H1 (cell line): ENCODE measurements at regions not wholly inside any gene's neighbourhood (a gene's known extent, or its start where the extent isn't known, plus 50 kb on each side); places are given as distances from the start of the nearest gene placed in this dataset.

Experiments used
- CTCF ChIA-PET: fragments of 300-600 bp; sonication (Branson Sonifier 250); formaldehyde crosslinking; loops from one replicate; lab custom pipeline; 2021; ENCODE audit not compliant: partially characterized antibody; lab: Charles Lee
- POLR2A ChIA-PET: fragments of 300-600 bp; sonication (Branson Sonifier 250); formaldehyde crosslinking; loops from one replicate; lab custom pipeline; 2021; ENCODE audit warnings: inconsistent platforms; ENCODE audit not compliant: partially characterized antibody; lab: Charles Lee
- DNase-seq, 2 experiments: peaks; one replicate each; pipeline versions ENCODE4 v3.0.0 to v3.0.0-alpha.2; 2010 to 2022; ENCODE audit warnings: low spot score in 2 of 2, low read depth in 1 of 2, mixed read lengths in 1 of 2
- FAIRE-seq: peaks from 2 replicates; lab custom pipeline; 2011; peaks lifted over from hg19 to GRCh38; lab: Jason Lieb, UNC
- H2AFZ ChIP-seq: 2 replicates; pipeline ENCODE4 v1.8.1; 2012; ENCODE audit warnings: low read length, inconsistent platforms
- H2AK5ac ChIP-seq: 2 replicates; pipeline ENCODE4 v1.6.1; 2013; ENCODE audit warnings: low read depth, low read length
- H2BK120ac ChIP-seq: replicated peaks from 2 replicates; pipeline ENCODE3; 2013; ENCODE audit warnings: low read depth, low read length, inconsistent platforms
- H2BK12ac ChIP-seq: 2 replicates; pipeline ENCODE4 v1.6.1; 2013; ENCODE audit warnings: low read depth, low read length
- H2BK15ac ChIP-seq: 2 replicates; pipeline ENCODE4 v1.6.1; 2013; ENCODE audit warnings: low read length
- H2BK20ac ChIP-seq: 2 replicates; pipeline ENCODE4 v1.6.1; 2013; ENCODE audit warnings: low read length
- H2BK5ac ChIP-seq: 2 replicates; pipeline ENCODE4 v1.6.1; 2013; ENCODE audit warnings: low read depth, low read length
- H3K14ac ChIP-seq: 2 replicates; pipeline ENCODE4 v1.6.1; 2013; ENCODE audit warnings: inconsistent platforms; ENCODE audit not compliant: insufficient read length
- H3K18ac ChIP-seq: 2 replicates; pipeline ENCODE4 v1.6.1; 2013; ENCODE audit warnings: low read length; ENCODE audit errors: extremely low read depth
- H3K23ac ChIP-seq: 2 replicates; pipeline ENCODE4 v1.6.1; 2013; ENCODE audit warnings: inconsistent platforms; ENCODE audit not compliant: insufficient read length
- H3K23me2 ChIP-seq: 2 replicates; pipeline ENCODE4 v1.6.1; 2013; ENCODE audit warnings: low read depth, low read length
- H3K27ac ChIP-seq: 2 replicates; pipeline ENCODE4 v1.6.1; 2011; ENCODE audit warnings: low read depth, low read length, inconsistent platforms
- H3K27me3 ChIP-seq, 4 experiments: replicated peaks in 1 of 4; 1 replicate in 1 of 4; 2 replicates in 3 of 4; pipeline versions ENCODE4 v1.6.1 to v1.8.1; 2011 to 2013; ENCODE audit warnings: low read length in 3 of 4, mild to moderate bottlenecking in 3 of 4, inconsistent platforms in 2 of 4, mixed read lengths in 2 of 4, moderate library complexity in 1 of 4; ENCODE audit not compliant: control insufficient read depth in 3 of 4, insufficient read depth in 3 of 4; ENCODE audit errors: extremely low read depth in 1 of 4
- H3K36me3 ChIP-seq, 4 experiments: 2 replicates each; pipeline versions ENCODE4 v1.6.1 to v1.8.1; 2011 to 2013; ENCODE audit warnings: mild to moderate bottlenecking in 4 of 4, low read length in 3 of 4, moderate library complexity in 2 of 4, control low read depth in 1 of 4, inconsistent platforms in 1 of 4; ENCODE audit not compliant: insufficient read depth in 4 of 4, control insufficient read depth in 2 of 4
- H3K4ac ChIP-seq: replicated peaks from 2 replicates; pipeline ENCODE3; 2013; ENCODE audit warnings: low read length, low read depth, mixed read lengths, inconsistent platforms; ENCODE audit not compliant: insufficient read length
- H3K4me1 ChIP-seq, 4 experiments: replicated peaks in 1 of 4; 1 replicate in 1 of 4; 2 replicates in 3 of 4; pipeline versions ENCODE4 v1.6.1 to v1.8.1; 2011 to 2013; ENCODE audit warnings: low read length in 3 of 4, inconsistent platforms in 2 of 4, mixed read lengths in 1 of 4; ENCODE audit not compliant: insufficient read depth in 4 of 4, control insufficient read depth in 3 of 4
- H3K4me2 ChIP-seq, 2 experiments: 2 replicates each; pipeline versions ENCODE4 v1.6.1 to v1.8.1; 2011 to 2013; ENCODE audit warnings: low read depth in 2 of 2, low read length in 2 of 2, control low read depth in 1 of 2, inconsistent platforms in 1 of 2, mild to moderate bottlenecking in 1 of 2; ENCODE audit not compliant: insufficient read depth in 1 of 2
- H3K4me3 ChIP-seq, 4 experiments: fragments of 200-600, 300-600 bp in 1 of 4; sonication (generic), shearing (Covaris generic), sonication (Bioruptor Twin) in 1 of 4; 2 replicates each; pipeline versions ENCODE4 v1.5.1 to v1.8.1; 2011 to 2016; ENCODE audit warnings: low read length in 4 of 4, low read depth in 3 of 4, control low read depth in 2 of 4, inconsistent platforms in 2 of 4, mild to moderate bottlenecking in 2 of 4, mixed read lengths in 1 of 4, moderate library complexity in 1 of 4; ENCODE audit not compliant: insufficient read depth in 2 of 4; ENCODE audit errors: extremely low read depth in 1 of 4
- H3K56ac ChIP-seq: replicated peaks from 2 replicates; pipeline ENCODE3; 2013; ENCODE audit warnings: low read depth, mild to moderate bottlenecking, mixed read lengths, low read length, inconsistent platforms; ENCODE audit not compliant: insufficient read length
- H3K79me1 ChIP-seq: 2 replicates; pipeline ENCODE4 v1.6.1; 2013; ENCODE audit warnings: low read depth, low read length, control low read depth
- H3K79me2 ChIP-seq, 2 experiments: 2 replicates each; pipeline versions ENCODE4 v1.6.1 to v1.8.1; 2012 to 2013; ENCODE audit warnings: low read length in 2 of 2, mild to moderate bottlenecking in 2 of 2, inconsistent platforms in 1 of 2; ENCODE audit not compliant: insufficient read depth in 2 of 2, control insufficient read depth in 1 of 2
- H3K9ac ChIP-seq, 4 experiments: replicated peaks in 1 of 4; 1 replicate in 1 of 4; 2 replicates in 3 of 4; pipeline versions ENCODE4 v1.6.1 to v1.8.1; 2011 to 2013; ENCODE audit warnings: low read depth in 3 of 4, low read length in 3 of 4, control low read depth in 2 of 4, mild to moderate bottlenecking in 2 of 4, moderate library complexity in 2 of 4, inconsistent platforms in 1 of 4; ENCODE audit errors: extremely low read depth in 1 of 4
- H3K9me3 ChIP-seq, 2 experiments: 2 replicates each; pipeline versions ENCODE4 v1.6.1 to v1.8.1; 2012 to 2013; ENCODE audit warnings: mild to moderate bottlenecking in 2 of 2, moderate library complexity in 2 of 2, control low read depth in 1 of 2, inconsistent platforms in 1 of 2, low read depth in 1 of 2, low read length in 1 of 2, mixed read lengths in 1 of 2; ENCODE audit not compliant: insufficient read depth in 2 of 2
- H4K20me1 ChIP-seq, 2 experiments: replicated peaks in 1 of 2; 2 replicates each; pipeline versions ENCODE3 to v1.8.1; 2011 to 2013; ENCODE audit warnings: inconsistent platforms in 2 of 2, low read length in 2 of 2, mild to moderate bottlenecking in 1 of 2; ENCODE audit not compliant: insufficient read depth in 2 of 2, control insufficient read depth in 1 of 2
- H4K5ac ChIP-seq: 2 replicates; pipeline ENCODE4 v1.6.1; 2013; ENCODE audit warnings: low read length, low read depth, mixed read lengths, inconsistent platforms; ENCODE audit not compliant: insufficient read length
- H4K8ac ChIP-seq: 2 replicates; pipeline ENCODE4 v1.8.0; 2013; ENCODE audit warnings: mild to moderate bottlenecking, moderate library complexity, low read length, inconsistent platforms; ENCODE audit not compliant: insufficient read depth; ENCODE audit errors: extremely low read depth
- H4K91ac ChIP-seq: replicated peaks from 2 replicates; pipeline ENCODE3; 2013; ENCODE audit warnings: low read length, mixed read lengths, inconsistent platforms; ENCODE audit not compliant: insufficient read length
- BACH1 ChIP-seq: IDR thresholded peaks from 2 replicates; pipeline ENCODE4 v1.6.1; 2012; ENCODE audit warnings: low read length, improper control_type of control experiment
- BCL11A ChIP-seq, 2 experiments: IDR thresholded peaks; one replicate each; pipeline ENCODE4 v1.6.1; 2011; ENCODE audit warnings: low read depth in 2 of 2, low read length in 2 of 2, mild to moderate bottlenecking in 2 of 2
- EZH2 ChIP-seq: fragments of 200-600 bp; sonication (generic); IDR thresholded peaks from 2 replicates; pipeline ENCODE4 v1.7.1; 2012; ENCODE audit warnings: low read depth, mild to moderate bottlenecking, moderate library complexity, low read length, inconsistent platforms; ENCODE audit not compliant: severe bottlenecking
- JUND ChIP-seq: IDR thresholded peaks from 2 replicates; pipeline ENCODE4 v1.6.1; 2011; ENCODE audit warnings: mild to moderate bottlenecking, improper control_type of control experiment, low read length
- MAFK ChIP-seq: IDR thresholded peaks from 2 replicates; pipeline ENCODE4 v1.6.1; 2012; ENCODE audit warnings: low read depth, mild to moderate bottlenecking, improper control_type of control experiment, low read length
- MAX ChIP-seq: IDR thresholded peaks from 2 replicates; pipeline ENCODE4 v1.6.1; 2012; ENCODE audit warnings: inconsistent platforms
- NRF1 ChIP-seq: IDR thresholded peaks from 2 replicates; pipeline ENCODE4 v1.6.1; 2011; ENCODE audit warnings: mild to moderate bottlenecking, low read depth, low read length, improper control_type of control experiment
- POLR2AphosphoS5 ChIP-seq: IDR thresholded peaks from 2 replicates; pipeline ENCODE4 v1.6.1; 2011; ENCODE audit warnings: low read depth, low read length
- SRF ChIP-seq: IDR thresholded peaks from 2 replicates; pipeline ENCODE4 v1.6.1; 2011; ENCODE audit warnings: mild to moderate bottlenecking, low read depth, low read length, moderate library complexity
- TCF12 ChIP-seq: IDR thresholded peaks from 2 replicates; pipeline ENCODE4 v1.6.1; 2011; ENCODE audit warnings: low read depth, mild to moderate bottlenecking, low read length
- YY1 ChIP-seq: IDR thresholded peaks from 2 replicates; pipeline ENCODE4 v1.6.1; 2011; ENCODE audit warnings: low read depth, mild to moderate bottlenecking, low read length
- WGBS, 2 experiments: shearing (Covaris generic) in 1 of 2; methylation state at CpG; one replicate each; pipeline versions ENCODE4 v1.1.6 to v1.1.7; 2013 to 2015; ENCODE audit warnings: low lambda C conversion rate in 2 of 2, mixed read lengths in 2 of 2, inconsistent platforms in 1 of 2, low coverage in 1 of 2, missing lambda C conversion rate in 1 of 2; ENCODE audit not compliant: insufficient replicate concordance in 2 of 2, insufficient coverage in 1 of 2, insufficient read length in 1 of 2; ENCODE audit errors: extremely low coverage in 1 of 2, missing lambda C conversion rate in 1 of 2; 5-methylcytosine and 5-hydroxymethylcytosine counted together
- TF ChIP-seq, protein P1 (sequence below), 3 experiments: IDR thresholded peaks; 1 replicate in 2 of 3; 2 replicates in 1 of 3; pipeline versions ENCODE4 v1.5.1 to v1.6.1; 2011; ENCODE audit warnings: low read length in 3 of 3, mild to moderate bottlenecking in 3 of 3, inconsistent platforms in 2 of 3, low read depth in 1 of 3, moderate library complexity in 1 of 3; ENCODE audit not compliant: insufficient read depth in 1 of 3; ENCODE audit errors: control extremely low read depth in 1 of 3

DNA sequence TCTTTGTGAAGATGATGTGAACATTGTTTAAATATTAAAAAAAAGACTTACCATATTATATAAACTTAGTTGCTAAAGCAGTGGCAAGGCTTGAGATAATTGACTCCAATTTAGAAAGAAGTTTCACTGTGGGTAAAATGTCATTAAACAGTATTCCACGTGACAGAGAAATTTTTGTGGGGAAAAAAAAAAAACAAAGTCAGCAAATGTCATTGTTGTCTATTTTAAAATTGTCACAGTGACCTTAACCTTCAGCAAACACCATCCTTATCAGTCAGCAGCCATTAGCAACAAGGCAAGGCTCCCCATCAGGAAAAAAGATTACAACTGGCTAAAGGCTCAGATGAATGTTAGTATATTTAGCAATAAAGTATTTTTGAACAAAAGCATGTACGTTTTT, 99.3 kb upstream of the CDH18 start:
- H3K14ac ChIP-seq, result no peak overlapping the region
- H3K79me2 ChIP-seq, result no peaks in the 10 kb centered on the region
- ChIA-PET POLR2A (no interaction called here), CTCF (no interaction called here)
- H4K5ac ChIP-seq, result no peak overlapping the region
- H3K4ac ChIP-seq, result no peak overlapping the region
- H3K23ac ChIP-seq, result no peak overlapping the region
- TF ChIP-seq, protein P1, sequence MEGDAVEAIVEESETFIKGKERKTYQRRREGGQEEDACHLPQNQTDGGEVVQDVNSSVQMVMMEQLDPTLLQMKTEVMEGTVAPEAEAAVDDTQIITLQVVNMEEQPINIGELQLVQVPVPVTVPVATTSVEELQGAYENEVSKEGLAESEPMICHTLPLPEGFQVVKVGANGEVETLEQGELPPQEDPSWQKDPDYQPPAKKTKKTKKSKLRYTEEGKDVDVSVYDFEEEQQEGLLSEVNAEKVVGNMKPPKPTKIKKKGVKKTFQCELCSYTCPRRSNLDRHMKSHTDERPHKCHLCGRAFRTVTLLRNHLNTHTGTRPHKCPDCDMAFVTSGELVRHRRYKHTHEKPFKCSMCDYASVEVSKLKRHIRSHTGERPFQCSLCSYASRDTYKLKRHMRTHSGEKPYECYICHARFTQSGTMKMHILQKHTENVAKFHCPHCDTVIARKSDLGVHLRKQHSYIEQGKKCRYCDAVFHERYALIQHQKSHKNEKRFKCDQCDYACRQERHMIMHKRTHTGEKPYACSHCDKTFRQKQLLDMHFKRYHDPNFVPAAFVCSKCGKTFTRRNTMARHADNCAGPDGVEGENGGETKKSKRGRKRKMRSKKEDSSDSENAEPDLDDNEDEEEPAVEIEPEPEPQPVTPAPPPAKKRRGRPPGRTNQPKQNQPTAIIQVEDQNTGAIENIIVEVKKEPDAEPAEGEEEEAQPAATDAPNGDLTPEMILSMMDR (IDR thresholded peaks at IDR 0.05; ENCODE audit: control extremely low read depth in 1 of 3, insufficient read depth in 1 of 3, low read depth in 1 of 3, low read length in 3 of 3), result no peak
- TF ChIP-seq POLR2AphosphoS5, result no peak
- no peak for TF ChIP-seq MAFK
- no peak for TF ChIP-seq TCF12
- TF ChIP-seq NRF1, result no peak
- no peak for TF ChIP-seq JUND
- no peak for TF ChIP-seq SRF
- TF ChIP-seq MAX, result no peak
- no peak for TF ChIP-seq YY1
- TF ChIP-seq BCL11A (IDR thresholded peaks at IDR 0.05; ENCODE audit: low read depth in 2 of 2, low read length in 2 of 2), result no peak
- no peak for TF ChIP-seq EZH2
- no peak for TF ChIP-seq BACH1
- H3K4me2 ChIP-seq, result no peak overlapping the region
- H3K79me1 ChIP-seq, result no peaks in the 10 kb centered on the region
- H3K4me1 ChIP-seq, result no peaks in the 10 kb centered on the region
- no peak overlapping the region for H3K9ac ChIP-seq
- FAIRE-seq, result no peak
- WGBS, 2 experiments, result 91% methylated on average over 2 of the region's 2 CpGs; no CpG with 5 or more reads in 1 of the 2 experiments
- H3K27me3 ChIP-seq, result no peaks in the 10 kb centered on the region
- H3K56ac ChIP-seq, result no peak overlapping the region
- H2AFZ ChIP-seq, result no peak overlapping the region
- H2BK20ac ChIP-seq, result no peak overlapping the region
- H2BK5ac ChIP-seq, result no peak overlapping the region
- H3K27ac ChIP-seq, result no peak overlapping the region
- no peak overlapping the region for H3K4me3 ChIP-seq
- H4K91ac ChIP-seq, result no peak overlapping the region
- no peak for DNase-seq
- no peak overlapping the region for H3K18ac ChIP-seq
- peaks cover 3 to 8% of the 10 kb centered on the region in 2 experiments; a peak in 1 of 4 replicates for H3K9me3 ChIP-seq
- H2BK120ac ChIP-seq, result no peak overlapping the region
- H2BK12ac ChIP-seq, result no peak overlapping the region
- no peak overlapping the region for H2AK5ac ChIP-seq
- no peaks in the 10 kb centered on the region for H4K20me1 ChIP-seq
- H3K36me3 ChIP-seq, result no peaks in the 10 kb centered on the region
- no peak overlapping the region for H4K8ac ChIP-seq
- H2BK15ac ChIP-seq, result no peak overlapping the region
- H3K23me2 ChIP-seq, result no peaks in the 10 kb centered on the region
